ENCODE measurements at regions not wholly inside any gene's neighbourhood (a gene's known extent, or its start where the extent isn't known, plus 50 kb on each side); places are given as distances from the start of the nearest gene placed in this dataset.

DNA sequence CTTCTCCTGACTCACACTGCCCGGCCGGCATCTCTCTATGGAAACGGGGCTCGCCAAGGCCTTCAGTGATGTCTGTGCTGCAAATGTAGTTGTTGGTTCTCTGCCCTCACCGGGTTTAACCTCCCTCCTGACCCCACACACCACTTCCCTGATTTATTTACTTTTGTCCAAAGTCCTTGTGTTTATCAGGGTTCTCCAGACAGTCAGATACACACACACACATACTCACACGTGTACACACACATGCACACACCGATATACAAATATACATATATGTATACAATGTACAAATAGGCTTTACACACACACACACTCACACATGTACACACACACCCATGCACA, 647.0 kb downstream of the BRD1 start:
- no peak for DNase-seq

DNA sequence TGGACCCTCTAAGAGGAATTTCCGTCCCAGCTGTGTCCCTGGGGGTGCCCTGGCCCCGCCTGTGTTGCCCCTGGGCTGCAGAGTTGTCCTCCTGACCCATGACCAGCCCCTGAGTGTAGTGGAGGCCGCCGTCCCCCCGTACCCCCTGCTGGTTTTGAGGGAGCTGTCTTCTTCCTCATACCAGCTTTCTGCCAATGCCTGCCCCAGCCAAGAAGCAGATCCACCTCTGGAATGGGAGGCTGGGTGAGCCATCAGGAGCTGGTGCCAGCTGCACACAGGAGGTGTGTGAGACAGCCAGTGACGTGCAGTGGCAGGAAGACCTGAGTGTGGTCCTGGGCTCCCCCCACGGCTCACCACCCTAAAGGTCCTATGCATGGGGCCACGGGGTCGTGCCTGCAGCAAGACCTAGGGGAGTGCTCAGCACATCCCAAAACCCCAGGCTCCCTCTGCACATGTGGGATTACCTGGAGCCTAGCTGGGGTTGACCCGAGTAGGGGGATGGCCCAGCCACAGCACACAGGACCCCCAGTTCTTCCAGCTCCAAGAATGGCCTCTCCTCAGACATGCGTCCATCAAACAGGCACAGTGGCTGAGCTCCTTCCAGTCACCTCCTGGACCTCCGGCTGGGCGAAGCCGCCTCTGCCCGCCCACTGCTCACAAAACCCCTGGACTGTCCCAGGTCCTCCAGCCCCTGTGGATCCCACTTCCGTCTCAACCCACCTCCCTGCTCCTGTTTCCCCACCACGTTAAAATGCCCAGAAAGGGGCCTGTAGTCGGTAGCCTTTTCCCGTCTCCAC, 647.6 kb downstream of the BRD1 start:
- no peak for DNase-seq

DNA sequence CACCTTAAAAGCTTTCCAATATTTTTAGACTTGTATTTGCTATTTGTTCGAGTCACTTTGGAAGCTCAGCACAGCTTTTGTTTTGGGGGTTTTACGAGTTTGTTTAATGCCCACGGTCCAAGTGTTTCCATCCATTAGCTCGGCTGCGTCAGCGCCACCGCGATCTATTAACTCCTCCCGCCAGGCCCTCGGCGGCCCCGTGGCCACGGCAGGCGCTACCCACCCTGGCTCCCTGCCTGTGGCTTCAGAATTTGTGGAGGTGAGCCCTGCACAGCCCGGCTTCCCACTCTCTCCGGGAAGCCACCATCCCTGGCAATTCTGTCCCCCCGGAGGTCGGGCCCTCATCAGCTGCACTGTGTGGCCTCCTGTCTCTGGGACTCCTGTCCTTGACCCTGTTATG, 648.5 kb downstream of the BRD1 start:
- DNase-seq: no peak

DNA sequence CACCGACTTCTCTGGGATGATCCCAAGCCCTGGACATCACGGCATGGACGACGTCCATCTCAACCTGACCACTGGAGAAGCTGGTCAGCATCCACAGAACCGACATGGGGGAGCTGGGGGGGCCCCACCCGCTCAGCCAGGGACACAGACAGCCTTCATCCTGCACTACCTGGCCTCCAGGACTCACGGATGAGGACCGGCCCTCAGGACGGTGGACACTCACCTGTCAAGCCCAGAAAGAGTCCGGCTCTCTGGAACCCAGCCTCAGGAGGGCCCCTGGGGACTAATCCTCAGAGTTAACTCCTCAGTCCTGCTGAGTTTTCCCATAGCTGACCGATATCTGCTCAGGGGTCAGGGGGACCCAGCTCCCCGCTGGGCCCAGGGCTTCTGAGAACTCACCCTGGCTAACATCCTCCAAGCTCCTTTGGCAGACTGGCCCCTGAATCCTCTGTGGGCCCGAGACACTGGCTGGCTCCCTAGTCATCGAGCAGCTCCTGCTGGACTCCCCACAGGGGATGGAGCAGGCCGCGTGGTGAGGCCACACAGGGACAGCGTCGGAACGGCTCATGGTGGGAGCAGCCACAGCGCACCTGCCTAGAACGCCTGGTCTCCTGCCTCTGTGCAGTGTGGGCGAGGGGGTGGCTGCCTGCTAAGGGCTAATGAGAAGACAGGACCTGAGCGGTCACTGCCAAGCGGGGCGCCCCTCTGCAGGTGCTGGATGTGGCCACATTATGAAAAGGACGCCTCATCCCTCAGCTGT, 649.2 kb downstream of the BRD1 start:
- no peak for DNase-seq

DNA sequence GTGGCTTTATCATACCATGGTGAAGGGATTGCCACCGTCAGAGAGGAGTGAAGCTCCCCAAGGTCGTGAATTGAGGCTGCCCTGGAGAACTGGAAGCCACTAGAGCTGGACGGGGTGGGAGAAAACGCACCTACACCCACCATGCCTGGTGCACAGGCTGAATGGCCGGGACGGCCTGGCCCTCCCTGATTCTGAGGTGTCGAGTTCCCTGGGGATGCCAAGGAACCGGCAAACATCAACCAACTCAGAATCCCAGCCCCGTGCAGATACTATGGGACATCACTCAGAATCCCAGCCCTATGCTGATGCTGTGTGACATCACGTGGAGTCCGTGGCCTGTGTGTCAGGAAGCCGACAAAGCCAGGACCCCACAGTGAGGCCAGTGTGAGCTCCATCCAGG, 650.0 kb downstream of the BRD1 start:
- no peak for DNase-seq

DNA sequence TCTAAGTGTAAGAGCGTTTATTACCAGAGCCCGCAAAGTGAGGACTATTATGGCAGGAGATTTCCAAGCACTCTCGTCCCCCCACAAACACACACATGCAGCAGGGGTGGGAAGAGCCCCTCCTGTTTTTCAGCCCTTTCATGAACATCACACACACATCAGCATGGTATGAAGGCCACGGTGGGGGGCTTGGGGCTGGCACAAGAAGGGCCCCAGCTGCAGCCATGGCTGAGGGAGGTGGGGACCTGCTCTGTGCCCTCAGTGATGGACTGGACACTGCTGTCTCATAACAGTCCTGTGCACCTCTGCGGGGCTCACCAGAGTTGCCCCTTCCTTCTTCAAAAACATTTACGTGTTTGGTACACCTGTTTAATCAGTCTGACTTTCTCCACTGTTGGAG, 650.7 kb downstream of the BRD1 start:
- no peak for DNase-seq

DNA sequence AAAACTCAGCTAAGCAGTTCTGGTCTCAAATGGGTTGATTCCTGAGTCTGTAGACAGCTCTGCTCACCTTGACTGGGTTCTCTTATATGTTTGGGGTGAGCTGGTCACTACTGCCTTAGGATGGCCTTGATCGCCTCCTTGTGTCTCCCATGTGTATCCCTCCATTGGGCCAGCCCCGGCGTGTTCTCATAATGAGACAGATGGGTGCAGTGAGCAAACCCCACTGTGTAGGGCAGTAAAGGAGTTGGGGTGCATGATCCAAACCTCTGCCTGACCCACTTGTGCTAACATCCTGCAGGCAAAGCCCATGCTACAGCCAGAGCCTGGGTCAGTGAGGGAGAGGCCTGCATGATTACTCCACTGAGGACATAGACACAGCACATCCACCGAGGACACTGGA, 657.6 kb downstream of the BRD1 start:
- DNase-seq: no peak

DNA sequence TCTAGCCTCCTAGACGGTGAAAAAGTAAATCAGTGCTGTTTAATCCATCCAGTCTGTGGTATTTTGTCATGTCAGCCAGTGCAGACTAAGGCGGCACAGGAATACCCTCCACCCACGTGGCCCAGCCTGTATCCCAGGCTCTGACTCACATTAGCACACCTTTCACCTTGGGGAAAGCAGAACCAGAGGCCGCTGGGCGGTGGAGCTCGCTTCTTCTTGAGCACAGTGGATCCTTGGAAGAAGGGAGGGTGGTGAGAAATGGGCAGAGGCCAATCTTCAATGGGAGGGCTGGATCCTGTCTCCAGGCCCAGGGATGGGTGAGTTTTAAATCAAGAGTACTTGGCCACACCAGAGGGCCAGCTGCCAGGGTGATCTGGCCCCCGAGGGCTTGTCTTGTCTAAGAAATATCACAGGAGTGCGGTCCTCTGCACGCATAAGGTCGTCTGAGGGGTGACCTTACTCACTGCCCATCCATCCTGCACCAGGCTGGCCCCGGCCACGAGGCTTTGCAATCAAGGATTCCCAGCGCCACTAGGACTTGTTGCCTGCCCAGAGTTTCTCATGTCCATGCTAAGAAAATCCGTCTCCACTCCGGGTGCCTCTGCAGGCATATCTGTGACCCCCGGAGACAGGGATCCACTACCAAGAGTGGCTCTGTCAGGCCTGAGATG, 658.5 kb downstream of the BRD1 start:
- no peak for DNase-seq

DNA sequence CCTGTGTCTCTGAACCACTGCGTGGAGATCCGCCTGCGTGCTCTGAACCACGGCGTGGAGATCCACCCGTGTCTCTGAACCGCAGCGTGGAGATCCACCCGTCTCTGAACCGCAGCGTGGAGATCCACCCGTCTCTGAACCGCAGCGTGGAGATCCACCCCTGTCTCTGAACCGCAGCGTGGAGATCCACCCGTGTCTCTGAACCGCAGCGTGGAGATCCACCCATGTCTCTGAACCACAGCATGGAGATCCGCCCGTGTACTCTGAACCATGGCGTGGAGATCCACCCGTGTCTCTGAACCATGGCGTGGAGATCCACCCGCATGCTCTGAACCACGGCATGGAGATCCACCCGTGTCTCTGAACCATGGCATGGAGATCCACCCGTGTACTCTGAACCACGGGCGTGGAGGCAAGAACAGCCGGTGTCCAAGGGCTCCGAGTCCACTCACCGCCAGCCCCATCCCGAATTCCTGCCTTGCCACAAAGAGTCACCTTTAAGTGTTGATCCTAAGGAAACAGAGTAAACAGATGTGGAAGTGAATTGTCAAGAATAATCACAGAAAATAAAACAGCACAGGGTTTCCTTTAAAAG, 659.4 kb downstream of the BRD1 start:
- no peak for DNase-seq

DNA sequence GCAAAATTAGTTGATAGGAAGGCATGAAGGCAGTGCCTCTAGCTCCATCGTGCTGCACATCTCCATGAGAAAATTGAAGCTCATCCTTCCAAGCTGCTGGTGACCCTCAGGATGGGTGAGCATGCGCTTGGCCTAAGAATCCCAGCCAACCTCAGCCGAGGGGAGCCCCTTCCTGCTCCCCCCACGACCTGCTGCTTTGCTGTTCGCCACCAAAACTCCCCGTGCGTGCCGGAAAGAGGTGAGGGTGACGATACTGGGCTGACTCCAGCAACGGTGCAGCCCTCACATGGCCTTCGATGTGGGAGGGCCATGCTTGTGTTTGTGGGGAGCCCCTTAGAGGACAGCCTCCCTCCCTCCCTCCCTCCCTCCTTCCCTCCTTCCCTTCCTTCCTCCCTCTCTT, 660.9 kb downstream of the BRD1 start:
- DNase-seq: no peak

DNA sequence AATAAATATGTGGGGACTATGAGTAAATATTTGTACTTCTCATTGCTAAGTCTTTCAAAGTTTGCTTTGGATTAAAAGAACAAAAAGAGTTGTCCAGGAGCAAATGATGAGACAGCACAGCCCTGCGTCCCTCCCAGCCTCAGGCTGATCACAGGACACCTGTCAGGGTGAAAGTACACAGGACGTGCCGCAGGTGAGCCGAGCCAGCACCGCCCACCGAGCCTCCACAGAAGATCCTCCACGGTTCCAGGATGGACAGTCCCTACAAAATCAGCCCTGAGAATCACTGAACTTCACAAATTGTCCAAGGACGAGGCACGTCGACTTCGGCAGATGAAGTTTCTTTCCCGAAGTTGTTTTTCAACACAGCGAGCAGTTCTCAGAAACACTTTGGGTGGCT, 661.5 kb downstream of the BRD1 start:
- DNase-seq: no peak

DNA sequence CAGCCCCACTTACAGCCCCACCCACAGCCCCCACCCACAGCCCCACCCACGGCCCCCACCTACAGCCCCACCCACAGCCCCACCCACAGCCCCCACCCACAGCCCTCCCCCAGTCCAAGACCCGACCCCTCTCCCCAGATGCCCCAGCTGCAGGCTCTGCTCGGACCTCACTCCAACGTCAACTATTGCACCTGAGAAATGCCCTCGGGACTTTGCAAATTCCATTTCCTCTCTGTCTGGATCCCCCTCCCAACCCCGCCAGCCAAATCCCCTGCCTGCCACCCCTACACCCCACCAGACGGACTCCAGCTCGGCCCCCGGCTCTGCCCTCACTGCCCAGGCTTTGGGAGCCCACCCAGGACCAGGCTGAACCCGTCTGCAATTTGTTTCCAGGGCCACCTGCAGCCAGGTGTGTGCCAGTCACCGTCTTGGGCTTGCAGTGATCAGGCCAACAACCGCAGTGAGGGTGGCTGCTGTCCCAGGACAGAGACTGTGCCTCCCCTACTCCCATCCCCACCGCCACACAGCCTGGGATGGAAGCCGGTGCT, 662.8 kb downstream of the BRD1 start:
- DNase-seq: no peak

DNA sequence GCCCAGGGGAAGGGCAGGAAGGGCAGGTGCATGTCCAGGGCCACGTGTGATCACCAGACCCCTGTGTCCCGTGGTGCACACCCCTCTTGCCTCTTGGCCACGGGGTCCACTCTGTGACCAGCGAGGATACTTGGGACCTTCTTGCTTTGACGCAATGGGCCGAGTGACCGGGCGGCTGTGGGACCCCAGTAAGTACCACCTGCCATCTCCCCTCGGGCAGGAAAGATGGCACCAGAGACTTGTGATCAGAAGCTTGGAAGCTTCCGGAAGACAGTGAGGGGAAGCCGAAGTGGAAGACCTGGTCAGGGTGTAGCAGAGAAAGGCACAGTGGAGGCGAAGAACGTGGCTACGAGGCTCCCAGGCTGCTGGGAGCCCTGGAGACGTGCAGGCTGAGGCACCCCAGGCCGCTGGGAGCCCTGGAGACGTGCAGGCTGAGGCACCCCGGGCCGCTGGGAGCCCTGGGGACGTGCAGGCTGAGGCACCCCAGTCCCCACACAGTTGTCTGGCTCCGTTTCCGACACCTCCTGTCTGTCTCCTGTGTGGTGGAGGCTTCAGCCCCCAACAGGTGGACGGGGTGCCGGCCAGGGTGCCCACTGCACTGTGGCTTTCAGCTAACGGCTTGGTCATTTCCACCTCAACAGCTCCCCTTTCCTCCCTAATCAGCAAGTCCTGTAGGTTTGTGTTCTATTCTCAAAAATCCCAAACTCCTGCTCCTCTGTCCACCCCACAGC, 663.5 kb downstream of the BRD1 start:
- no peak for DNase-seq

DNA sequence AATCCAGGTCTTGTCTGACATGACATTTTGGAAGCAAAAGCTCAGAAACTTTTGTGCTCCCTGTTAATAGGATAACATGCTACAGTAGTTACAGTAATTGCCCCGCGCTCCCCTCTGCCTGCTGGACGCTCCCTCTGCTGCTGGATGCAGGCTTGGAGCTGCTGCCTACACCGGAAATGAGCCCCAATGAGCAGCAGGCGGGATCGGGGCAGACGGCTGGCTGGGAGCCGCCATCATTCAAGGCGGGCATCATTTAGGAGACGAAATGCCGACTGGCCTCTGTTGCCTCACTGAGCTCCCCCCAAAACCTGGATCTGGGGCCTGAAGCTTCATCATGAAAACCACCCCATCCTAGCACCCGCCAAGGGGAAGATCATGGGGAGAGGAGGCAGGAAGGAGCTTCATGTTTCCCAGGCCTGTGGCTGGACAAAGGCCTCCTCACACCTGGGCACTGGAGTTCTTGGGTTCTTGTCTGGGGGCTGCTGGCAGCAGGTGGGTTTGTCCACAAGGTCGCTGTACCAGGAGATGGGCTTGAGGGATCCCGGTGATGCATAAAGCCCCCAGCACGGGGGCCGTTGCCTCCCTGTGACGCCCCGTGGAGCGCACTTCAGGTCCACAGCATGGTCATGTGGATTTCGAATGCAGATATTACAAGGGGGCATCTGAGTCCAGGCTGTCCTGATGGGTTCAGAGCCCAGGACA, 664.3 kb downstream of the BRD1 start:
- no peak for DNase-seq

DNA sequence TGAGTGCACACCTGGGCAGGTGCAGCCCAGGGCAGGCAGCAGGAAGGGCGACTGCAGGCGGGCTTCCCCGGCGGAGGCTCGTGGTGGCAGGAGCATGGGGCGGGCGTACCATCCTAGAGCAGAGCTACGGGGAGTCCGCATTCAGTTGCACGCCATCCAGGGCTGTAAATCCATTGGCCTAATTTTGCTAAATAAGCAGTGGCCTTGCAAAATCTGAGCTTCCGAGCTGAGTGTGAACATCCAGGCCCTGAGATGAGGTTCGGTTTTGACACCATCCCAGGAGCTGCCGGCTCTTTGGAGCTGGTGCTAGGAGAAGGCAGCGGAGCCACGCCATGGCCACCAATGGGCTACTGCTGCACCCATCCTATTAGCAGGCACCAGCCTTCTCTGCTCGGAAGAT, 664.8 kb downstream of the BRD1 start:
- no peak for DNase-seq

DNA sequence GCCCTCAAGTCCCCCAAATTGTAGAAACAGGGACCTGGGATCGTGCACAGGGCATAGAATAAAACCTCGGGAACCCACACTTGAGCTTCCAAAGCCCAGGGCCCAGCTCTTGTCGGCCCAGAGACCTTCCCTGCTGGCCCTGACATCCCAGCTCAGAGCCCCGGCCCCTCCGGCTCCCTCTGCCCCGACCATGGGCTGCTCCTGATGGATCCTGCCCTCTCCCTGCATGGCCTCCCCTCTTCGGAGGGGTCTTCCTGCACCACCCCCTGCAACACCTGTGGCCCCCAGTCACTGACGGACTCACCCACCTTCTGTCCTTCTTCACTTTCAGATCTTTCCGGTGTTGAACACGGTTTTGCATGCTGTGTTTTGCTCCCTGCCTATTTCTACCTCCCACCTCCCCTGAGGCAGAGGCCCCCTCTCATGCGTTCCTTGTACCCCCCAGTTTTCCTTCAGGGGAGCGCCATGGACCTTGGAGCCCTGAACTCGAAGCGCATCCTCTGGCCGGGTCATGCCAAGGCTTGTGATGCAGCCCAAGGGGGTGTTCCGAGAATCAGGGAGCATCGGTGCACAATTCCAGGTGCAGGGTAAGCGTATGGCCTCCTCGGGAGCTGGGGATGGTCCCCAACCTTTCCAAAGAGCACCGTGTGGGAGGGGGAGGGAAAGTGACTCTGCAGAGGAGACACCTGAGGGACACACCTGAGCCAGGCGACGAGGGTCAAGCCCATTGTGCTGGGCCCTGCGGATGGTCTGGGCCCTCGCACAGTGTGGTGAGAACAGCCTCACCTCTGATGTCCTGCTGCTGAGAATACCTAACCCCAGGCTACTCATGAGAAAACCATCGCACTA, 666.4 kb downstream of the BRD1 start:
- no peak for DNase-seq

DNA sequence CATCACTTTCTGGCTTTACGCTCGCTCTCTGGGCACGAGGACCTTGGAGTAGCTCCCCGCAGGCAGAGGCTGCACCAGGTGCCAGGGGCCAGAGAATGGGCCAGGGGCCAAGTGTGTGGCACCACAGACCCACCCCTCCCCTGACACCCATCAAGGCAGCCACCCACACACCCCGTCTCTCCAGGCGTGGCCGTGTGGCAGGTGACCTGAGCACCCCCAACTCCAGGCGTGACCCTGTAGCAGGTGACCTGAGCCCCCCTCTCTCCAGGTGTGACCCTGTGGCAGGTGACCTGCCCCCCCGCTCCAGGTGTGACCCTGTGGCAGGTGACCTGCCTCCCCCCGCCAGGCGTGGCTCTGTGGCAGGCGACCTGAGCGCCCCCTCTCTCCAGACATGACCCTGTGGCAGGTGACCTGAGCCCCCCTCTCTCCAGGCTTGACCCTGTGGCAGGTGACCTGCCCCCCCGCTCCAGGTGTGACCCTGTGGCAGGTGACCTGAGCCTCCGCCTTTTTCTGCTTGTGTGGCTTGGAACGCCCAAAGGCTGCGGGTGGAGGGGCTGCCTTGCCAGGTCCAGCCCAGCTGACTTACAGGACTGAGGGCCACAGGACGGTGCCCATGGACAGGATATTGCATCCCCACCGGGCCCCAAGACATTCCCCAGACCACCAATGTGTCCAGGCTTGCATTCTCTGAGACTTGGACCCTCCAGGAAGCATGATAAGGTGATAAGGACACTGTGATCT, 667.2 kb downstream of the BRD1 start:
- DNase-seq: no peak

DNA sequence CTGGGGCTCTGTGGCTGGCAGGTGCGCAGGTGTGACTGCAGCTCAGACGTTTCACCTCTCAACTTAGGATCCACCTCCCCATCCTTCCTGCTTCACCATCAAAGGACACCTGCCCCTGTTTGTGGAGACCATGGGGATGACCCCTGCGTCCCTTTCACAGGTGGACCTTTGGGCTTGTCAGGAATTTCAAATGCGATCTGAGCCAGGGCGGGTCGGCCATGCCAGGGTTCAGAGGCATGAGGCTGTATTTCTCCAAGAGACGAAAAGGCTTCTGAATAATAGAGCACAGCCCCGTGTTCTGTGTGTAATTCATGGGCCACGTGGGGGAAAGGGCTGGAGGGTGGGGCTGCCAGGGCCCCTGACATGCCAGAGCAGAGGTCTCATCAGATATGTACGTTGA, 668.0 kb downstream of the BRD1 start:
- DNase-seq: no peak

DNA sequence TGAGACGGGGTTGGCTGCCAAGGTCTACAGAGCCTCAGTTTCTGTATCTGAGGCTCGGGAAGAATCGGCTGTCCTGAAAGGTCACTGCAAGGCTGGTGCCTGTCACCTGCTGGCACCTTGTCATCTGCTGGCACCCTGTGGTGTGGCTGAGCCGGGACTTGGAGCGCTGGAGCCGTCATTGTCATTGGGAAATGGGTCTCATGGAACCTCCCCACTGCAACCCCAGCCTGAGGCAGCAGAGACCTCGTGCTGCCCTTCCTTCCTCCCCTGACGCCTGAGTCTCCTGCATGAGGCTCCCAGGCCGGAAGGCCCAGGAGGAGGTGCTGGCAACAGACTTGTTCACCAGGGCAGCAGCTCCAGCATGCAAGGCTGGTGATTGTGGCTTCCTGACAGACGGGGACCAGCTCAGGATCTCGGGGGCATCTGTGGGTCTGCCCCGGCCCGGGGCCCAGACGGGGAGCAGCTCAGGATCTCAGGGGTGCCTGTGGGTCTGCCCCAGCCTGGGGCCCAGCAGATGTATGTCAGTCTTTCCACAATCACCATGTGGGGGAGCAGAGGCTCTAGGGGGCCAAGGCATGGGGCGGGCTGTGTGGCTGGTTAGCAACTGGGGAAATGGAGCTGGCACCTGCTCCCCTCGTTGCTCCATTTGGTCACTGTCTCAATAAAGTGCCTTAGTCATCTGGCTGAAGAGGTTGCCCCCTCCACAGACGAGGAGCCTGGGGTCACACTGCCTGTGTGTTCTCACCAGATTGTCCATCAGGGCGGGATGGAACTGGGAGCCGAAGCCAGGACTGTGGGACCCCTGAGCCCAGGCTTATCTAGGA, 668.7 kb downstream of the BRD1 start:
- no peak for DNase-seq
